HG03432 (cell line): ENCODE measurements at regions not wholly inside any gene's neighbourhood (a gene's known extent, or its start where the extent isn't known, plus 50 kb on each side); places are given as distances from the start of the nearest gene placed in this dataset.
"Not testable (repeated sequence)": the region's sequence is repeated elsewhere in the genome, so short reads cannot be mapped to it uniquely, and the experiment has no call there.

Source experiments
- ATAC-seq: cut with Tn5 transposase; IDR thresholded peaks from one replicate; pipeline ENCODE4 v1.9.1; 2021; ENCODE audit warnings: mild to moderate bottlenecking, moderate library complexity; ENCODE audit not compliant: unreplicated experiment

DNA sequence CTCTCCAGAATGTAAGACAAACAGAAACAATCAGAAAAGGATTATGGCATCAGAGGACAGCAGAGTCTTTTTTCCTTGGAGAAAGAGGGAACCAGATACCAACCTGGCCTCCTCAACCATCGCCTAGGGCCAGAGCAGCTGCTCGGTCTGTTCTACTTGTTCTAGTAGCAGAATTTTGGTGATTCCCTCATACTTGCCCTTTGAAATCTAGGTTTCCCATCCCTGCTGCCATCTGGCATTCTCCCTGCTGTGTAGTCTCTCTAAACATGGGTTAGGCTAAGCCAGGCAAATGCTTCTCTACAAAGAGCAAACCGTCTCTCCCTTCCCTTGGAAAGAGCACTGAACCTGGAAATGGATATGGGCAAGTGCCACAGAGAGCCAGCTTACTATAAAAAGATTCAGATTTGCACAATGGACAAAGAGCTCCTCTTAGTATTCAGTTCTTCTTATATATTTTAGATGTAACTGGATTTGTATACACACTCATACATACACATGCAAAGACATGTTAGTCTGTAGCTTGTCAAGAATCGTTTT is 208.6 kb upstream of the ST6GAL2 start:
- ATAC-seq: no peak

DNA sequence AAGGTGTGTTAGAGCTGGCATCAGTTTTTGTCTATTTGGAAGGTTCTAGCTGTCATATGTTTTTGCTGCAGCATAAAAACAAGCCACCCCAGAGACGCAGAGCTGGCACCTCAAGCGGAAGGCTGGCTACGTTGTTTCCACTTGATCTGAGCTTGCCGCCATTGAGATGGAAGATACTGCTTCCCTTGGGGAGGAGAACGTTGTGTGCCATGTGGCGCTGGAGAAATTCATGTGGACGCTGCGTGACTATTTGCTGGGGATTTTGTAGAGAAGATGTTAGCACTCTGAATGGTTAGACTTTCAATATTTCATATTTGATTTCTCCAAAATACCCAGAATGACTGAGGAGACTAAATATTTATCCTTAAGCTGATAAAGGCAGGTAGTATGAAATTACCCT is 216.2 kb upstream of the ST6GAL2 start:
- no peak for ATAC-seq

DNA sequence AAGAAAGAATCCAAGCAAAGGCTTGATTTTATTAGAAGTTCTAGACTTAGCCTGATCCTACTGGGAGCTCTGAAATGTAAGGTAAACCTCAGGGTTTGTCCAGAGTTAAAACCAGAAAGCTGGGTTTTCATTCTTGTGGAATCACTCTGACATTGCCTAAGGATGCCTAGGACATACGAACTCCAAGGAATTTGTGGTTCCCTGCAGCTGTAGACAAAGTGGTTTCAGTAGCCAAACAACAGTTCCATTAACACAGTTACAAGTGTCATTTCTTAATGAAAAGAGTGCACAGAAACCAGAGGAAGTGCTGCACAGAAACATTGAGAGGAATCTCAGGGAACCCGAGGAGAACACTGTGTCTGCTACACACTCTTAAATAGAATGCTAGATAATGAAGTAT is 221.4 kb upstream of the ST6GAL2 start:
- no peak for ATAC-seq

DNA sequence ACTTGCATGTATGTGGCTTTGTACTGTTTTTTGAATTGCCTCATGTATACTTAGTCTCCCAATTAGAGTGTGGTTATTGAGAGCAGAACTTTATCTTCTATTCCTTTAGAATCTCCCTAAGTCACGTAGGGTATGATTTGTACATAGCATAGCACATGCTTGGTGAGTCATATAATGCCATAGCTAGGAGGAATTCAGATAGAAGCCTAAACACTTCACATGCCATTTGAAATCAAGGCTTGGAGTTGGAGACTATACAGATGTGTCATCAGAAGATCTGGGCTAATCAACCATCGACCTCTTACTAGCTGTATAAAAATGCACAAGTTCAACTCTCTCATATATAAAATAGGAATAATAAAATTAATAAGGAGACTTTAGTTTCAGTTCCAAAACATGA is 222.6 kb upstream of the ST6GAL2 start:
- no peak for ATAC-seq

DNA sequence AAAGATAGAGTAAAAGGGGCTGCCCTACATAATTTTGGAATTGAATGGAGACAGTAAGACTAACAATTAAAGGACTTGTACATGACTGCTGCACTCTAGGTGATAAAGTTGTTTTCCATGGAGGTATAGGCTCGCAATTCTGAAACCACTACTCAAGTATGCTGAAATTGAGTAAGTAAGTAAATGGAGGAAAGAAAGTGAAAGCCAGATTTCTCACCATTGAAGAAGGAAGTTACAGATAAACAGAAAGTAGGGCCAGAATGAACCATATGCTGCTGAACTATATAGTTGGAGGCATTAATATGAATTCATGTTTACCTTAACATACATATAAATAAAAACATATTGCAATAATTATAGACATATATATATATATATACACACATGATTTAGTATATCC is 225.7 kb upstream of the ST6GAL2 start:
- ATAC-seq: peak; percentile 78

GRCh38 chr2:107112561-107112960 is 226.6 kb upstream of the ST6GAL2 start:
- ATAC-seq: no peak

- no peak for ATAC-seq
These were observed 242.4 kb upstream of the ST6GAL2 start for GRCh38 chr2:107128381-107128780.

DNA sequence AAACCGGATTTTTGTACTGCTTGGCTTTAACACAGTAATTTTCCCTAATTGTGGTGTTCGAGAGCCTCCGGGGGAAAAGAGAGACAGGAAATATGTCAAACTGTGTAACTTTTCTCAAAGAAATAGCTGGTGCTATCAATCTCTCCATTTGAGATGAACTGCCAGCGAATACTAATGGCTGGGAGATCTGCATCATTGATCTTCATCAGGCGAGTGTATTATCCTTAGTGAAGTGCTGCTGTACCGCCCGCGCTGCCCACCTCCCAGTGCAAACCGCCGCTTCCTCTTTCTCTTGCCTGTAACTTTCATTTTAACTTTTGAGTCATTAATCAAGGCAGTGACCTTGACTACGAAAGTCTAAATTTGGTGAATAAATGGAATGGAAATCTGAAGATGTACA is 246.1 kb upstream of the ST6GAL2 start:
- peak; percentile 98 for ATAC-seq

GRCh38 chr2:107132746-107133145 is 246.8 kb upstream of the ST6GAL2 start:
- no peak for ATAC-seq

- no peak for ATAC-seq
These were observed 247.4 kb upstream of the ST6GAL2 start for GRCh38 chr2:107133412-107133811.

GRCh38 chr2:107136733-107137132 is 250.8 kb upstream of the ST6GAL2 start:
- ATAC-seq: no peak

DNA sequence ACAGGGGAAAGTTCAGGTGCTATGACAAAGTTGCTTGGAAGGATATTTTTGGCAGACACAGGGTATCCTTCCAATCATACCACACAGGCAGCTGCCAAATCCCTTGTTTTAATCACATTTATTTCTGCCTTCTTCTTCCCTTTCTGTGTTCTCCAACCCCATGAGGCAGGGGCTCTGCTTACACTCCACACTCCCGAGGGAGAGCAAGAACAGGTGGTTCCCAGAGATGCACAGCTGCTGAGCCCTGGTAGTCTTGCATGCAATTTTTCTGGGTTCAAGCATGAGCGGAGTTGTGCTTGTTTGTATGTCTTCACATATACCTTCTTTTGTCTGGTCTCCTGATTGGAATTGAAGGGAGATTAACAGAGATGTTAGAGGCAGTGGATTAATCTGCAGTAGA is 251.7 kb upstream of the ST6GAL2 start:
- no peak for ATAC-seq

GRCh38 chr2:107146181-107146580 is 260.2 kb upstream of the ST6GAL2 start:
- ATAC-seq: no peak

- not testable (repeated sequence) for ATAC-seq
These were observed 260.7 kb upstream of the ST6GAL2 start for GRCh38 chr2:107146645-107147044.

DNA sequence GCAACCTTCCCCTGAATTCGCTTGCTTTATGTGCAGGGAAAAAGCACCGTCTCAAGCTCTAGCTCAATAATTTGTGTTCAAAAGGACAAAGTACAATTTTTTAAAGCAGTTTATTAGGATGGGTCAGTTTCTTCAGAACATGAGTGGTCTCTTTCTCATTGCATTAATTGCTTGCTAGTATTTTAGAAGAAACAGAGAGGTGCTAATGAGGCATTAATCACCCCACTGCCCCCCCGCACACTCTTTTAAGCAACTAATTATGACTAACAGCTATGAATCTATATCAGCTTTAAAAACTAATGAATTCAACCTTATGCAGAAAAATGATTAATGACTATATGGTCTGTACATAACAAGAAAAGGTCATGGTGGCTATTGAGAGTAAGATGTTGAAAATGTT is 262.1 kb upstream of the ST6GAL2 start:
- ATAC-seq: no peak

GRCh38 chr2:107148496-107148895 is 262.5 kb upstream of the ST6GAL2 start:
- ATAC-seq: no peak

GRCh38 chr2:107160640-107161239 is 274.8 kb upstream of the ST6GAL2 start:
- ATAC-seq: no peak

GRCh38 chr2:107168141-107168540 is 282.2 kb upstream of the ST6GAL2 start:
- no peak for ATAC-seq

GRCh38 chr2:107174171-107174570 is 288.2 kb upstream of the ST6GAL2 start:
- ATAC-seq: no peak

GRCh38 chr2:107182981-107183380 is 297.0 kb upstream of the ST6GAL2 start:
- ATAC-seq: no peak

- no peak for ATAC-seq
These were observed 301.9 kb upstream of the ST6GAL2 start for GRCh38 chr2:107187870-107188269.

DNA sequence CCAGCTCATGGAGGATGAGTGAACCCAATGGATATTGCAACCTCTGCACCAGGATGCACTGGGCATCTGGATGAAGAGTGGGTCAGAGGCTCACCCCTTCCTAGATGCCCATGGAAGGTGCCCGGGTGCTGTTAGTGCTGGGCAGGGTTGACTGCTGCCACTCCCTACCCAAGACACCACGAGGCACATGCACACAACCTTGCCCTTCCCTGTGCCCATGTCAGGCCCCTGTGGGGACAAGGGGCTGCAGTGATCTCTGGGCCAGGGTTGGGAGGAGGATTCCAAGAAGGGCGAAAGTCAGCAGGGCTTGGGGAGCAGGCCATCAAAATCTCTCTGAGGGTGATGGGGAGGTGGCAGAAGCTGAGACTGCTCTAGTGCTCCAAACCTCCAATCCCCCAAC is 309.7 kb upstream of the ST6GAL2 start:
- no peak for ATAC-seq

DNA sequence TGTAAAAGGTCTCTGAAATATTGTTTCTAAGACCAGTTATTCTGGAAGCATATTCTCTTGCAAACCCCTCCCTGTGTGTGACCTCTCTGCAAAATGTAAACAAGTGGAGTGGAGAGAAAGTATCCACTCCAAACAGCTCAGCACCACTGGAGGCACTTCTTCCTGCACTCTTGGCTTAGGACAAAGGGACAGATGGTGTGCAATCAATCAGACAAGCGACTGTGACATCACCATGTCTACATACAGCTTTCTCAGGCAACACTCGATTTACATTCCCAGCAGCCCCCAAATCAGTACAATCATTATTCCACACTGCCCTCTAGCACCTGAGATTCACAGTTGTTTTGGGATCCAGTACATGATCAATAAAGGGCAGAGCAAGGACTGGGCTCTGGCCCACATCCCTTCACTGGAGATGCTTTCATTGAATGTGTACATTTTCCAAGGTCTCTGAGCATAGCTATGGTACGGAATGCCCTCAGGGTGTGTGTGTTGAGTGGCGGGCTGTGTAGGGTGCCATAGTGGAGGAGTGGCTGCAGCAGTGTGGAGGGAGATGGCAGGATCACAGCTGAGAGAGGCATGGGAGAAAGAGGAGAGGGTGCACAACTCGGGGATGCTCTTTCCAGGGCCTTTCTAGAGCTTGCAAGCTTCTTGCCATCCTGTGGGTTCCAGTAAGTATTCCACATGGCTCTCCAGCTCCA is 311.8 kb upstream of the ST6GAL2 start:
- ATAC-seq: no peak
